DND-41 (cell line): ENCODE measurements at regions not wholly inside any gene's neighbourhood (a gene's known extent, or its start where the extent isn't known, plus 50 kb on each side); places are given as distances from the start of the nearest gene placed in this dataset.

ENCODE experiments used
- ATAC-seq: fragments of 200-7000 bp; cut with Tn5 transposase; 3 replicates; pipeline ENCODE4 v1.9.1; 2021; ENCODE audit warnings: low read depth; ENCODE audit not compliant: insufficient read depth
- DNase-seq: peaks from one replicate; pipeline ENCODE4 v3.0.0-alpha.2; 2020
- H2AFZ ChIP-seq: 2 replicates; pipeline ENCODE4 v1.6.0; 2012; ENCODE audit warnings: low read depth, low read length
- H3K27ac ChIP-seq: 2 replicates; pipeline ENCODE4 v1.5.1; 2012; ENCODE audit warnings: low read length, inconsistent platforms
- H3K27me3 ChIP-seq: fragments of 200-600 bp; sonication (generic); 2 replicates; pipeline ENCODE4 v1.6.0; 2012; ENCODE audit warnings: low read length, mild to moderate bottlenecking, inconsistent platforms; ENCODE audit not compliant: insufficient read depth, poor library complexity
- H3K36me3 ChIP-seq: 2 replicates; pipeline ENCODE4 v1.5.1; 2012; ENCODE audit warnings: low read length, inconsistent platforms; ENCODE audit not compliant: insufficient read depth
- H3K4me1 ChIP-seq: 2 replicates; pipeline ENCODE4 v1.5.1; 2012; ENCODE audit warnings: mild to moderate bottlenecking, low read length; ENCODE audit not compliant: insufficient read depth
- H3K4me2 ChIP-seq: 2 replicates; pipeline ENCODE4 v1.6.0; 2012; ENCODE audit warnings: mild to moderate bottlenecking, moderate library complexity, low read length, inconsistent platforms; ENCODE audit not compliant: insufficient read depth
- H3K4me3 ChIP-seq, 2 experiments: fragments of 200-600 bp in 1 of 2; shearing (Covaris generic) in 1 of 2; 2 replicates each; pipeline ENCODE4 v1.5.1; 2012 to 2016; ENCODE audit warnings: inconsistent platforms in 2 of 2, low read length in 2 of 2, mild to moderate bottlenecking in 2 of 2, low read depth in 1 of 2, moderate library complexity in 1 of 2
- H3K79me2 ChIP-seq: 2 replicates; pipeline ENCODE4 v1.6.0; 2012; ENCODE audit warnings: low read length, inconsistent platforms; ENCODE audit not compliant: insufficient read depth
- H3K9ac ChIP-seq: 2 replicates; pipeline ENCODE4 v1.6.0; 2012; ENCODE audit warnings: low read depth, mild to moderate bottlenecking, inconsistent platforms, low read length, moderate library complexity
- H3K9me3 ChIP-seq: 2 replicates; pipeline ENCODE4 v1.5.1; 2012; ENCODE audit warnings: low read length, moderate library complexity, mild to moderate bottlenecking, inconsistent platforms; ENCODE audit not compliant: insufficient read depth, severe bottlenecking
- H4K20me1 ChIP-seq: 2 replicates; pipeline ENCODE4 v1.6.0; 2012; ENCODE audit warnings: low read length; ENCODE audit not compliant: insufficient read depth
- EZH2 ChIP-seq: IDR thresholded peaks from 3 replicates; pipeline ENCODE4 v1.6.1; 2012; ENCODE audit warnings: borderline replicate concordance, low read depth, mild to moderate bottlenecking, moderate library complexity, low read length, inconsistent platforms; ENCODE audit not compliant: severe bottlenecking
- TF ChIP-seq, protein P1 (sequence below): IDR thresholded peaks from 2 replicates; pipeline ENCODE4 v1.5.1; 2012; ENCODE audit warnings: borderline replicate concordance, low read length, moderate library complexity, mild to moderate bottlenecking; ENCODE audit not compliant: poor library complexity, severe bottlenecking; ENCODE audit errors: extremely low read depth

DNA sequence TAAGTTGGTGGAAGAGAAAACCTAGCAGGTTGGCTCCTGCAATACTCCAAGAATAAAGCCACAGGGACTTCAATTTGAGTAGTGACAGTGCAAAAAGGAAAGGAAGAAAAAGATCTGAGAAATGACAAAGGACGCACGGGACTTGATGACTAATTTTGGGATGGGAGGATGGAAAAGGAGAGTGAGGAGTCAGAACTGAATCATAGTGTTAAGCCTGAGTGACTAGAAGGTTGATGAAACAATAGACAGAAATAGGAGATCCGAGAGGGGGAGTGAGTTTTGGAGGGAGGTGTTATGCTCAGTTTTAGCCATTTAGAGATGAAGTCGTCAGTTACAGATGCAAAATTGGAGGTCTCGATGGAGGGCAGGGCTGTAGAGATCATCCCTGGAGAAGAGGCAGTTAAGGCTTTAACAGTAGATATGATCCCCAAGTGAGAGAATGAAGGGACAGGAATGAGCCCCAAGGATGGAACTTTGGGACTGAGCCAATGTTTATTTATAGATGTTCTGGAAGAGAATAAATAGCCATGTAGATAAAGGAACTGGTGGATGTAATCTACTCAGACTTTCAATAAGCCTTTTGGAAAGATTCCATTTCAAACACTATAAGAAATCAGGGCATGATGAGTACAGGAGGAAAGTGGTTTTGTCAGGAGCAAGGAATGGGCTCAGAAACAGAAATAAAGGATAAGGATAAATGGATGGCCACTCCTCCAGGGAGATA, 108.9 kb upstream of the NCAM1 start:
- DNase-seq (no peak), ATAC-seq (no peak)
- Histone ChIP-seq H3K9me3 (no peaks in the 10 kb centered on the region), H3K36me3 (no peaks in the 10 kb centered on the region), H3K4me2 (no peak overlapping the region), H3K9ac (no peak overlapping the region), H3K4me3 (no peak overlapping the region), H2AFZ (no peak overlapping the region), H3K27ac (no peak overlapping the region), H3K27me3 (no peaks in the 10 kb centered on the region), H4K20me1 (no peaks in the 10 kb centered on the region), H3K4me1 (no peaks in the 10 kb centered on the region), H3K79me2 (no peaks in the 10 kb centered on the region)
- TF ChIP-seq, protein P1, sequence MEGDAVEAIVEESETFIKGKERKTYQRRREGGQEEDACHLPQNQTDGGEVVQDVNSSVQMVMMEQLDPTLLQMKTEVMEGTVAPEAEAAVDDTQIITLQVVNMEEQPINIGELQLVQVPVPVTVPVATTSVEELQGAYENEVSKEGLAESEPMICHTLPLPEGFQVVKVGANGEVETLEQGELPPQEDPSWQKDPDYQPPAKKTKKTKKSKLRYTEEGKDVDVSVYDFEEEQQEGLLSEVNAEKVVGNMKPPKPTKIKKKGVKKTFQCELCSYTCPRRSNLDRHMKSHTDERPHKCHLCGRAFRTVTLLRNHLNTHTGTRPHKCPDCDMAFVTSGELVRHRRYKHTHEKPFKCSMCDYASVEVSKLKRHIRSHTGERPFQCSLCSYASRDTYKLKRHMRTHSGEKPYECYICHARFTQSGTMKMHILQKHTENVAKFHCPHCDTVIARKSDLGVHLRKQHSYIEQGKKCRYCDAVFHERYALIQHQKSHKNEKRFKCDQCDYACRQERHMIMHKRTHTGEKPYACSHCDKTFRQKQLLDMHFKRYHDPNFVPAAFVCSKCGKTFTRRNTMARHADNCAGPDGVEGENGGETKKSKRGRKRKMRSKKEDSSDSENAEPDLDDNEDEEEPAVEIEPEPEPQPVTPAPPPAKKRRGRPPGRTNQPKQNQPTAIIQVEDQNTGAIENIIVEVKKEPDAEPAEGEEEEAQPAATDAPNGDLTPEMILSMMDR = no peak
- no peak for TF ChIP-seq EZH2

DNA sequence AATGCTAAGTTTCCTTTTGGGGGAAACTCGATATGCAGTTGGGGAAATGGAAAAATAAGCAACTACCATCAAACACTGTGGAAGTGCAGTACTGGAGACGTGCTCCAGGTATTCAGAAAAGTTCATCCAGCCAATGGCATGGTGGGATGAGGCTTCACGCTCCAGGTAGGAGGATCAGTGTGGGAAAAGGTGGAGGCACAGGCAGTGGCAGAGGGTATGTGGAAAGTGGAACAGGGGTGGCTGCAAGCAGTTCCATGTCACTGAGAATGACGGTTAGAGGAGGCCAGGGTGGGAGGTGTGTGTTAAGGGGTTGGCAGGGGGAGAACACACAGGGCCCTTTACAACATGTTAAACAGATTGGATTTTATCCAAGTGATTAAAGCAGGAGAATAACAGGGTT, 105.1 kb upstream of the NCAM1 start:
- DNase-seq (no peak), ATAC-seq (no peak)
- H3K4me1 ChIP-seq = no peaks in the 10 kb centered on the region
- H4K20me1 ChIP-seq = no peaks in the 10 kb centered on the region
- H3K4me2 ChIP-seq = no peak overlapping the region
- TF ChIP-seq, protein P1 = no peak
- TF ChIP-seq EZH2 = no peak
- H3K27ac ChIP-seq = no peak overlapping the region
- H3K79me2 ChIP-seq = no peaks in the 10 kb centered on the region
- H3K9me3 ChIP-seq = peaks cover 3% of the 10 kb centered on the region
- no peaks in the 10 kb centered on the region for H3K36me3 ChIP-seq
- no peaks in the 10 kb centered on the region for H3K27me3 ChIP-seq
- H3K4me3 ChIP-seq = no peak overlapping the region
- no peak overlapping the region for H2AFZ ChIP-seq
- no peak overlapping the region for H3K9ac ChIP-seq

DNA sequence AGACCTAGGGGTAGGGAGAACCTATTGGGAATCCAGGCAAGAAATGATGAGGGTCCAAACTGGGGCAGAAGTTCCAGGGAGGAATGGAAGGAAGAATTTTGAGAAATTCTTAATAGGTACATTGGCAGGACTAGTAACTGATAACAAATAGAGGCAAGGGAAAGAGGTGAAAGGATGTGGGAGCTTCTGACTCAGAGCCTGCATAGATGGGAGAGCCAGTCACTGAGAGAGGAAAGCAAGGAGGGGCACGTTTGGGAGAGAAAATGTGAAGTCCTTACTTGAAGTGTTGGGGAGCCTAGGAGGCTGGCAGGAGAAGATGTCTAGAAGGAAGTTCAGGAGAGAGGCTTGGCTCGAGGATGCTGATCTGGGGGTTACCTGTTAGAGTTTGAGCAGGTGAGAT, 104.6 kb upstream of the NCAM1 start:
- H3K36me3 ChIP-seq = no peaks in the 10 kb centered on the region
- no peaks in the 10 kb centered on the region for H3K79me2 ChIP-seq
- H3K4me1 ChIP-seq = no peaks in the 10 kb centered on the region
- ATAC-seq (no peak), DNase-seq (no peak)
- no peak overlapping the region for H2AFZ ChIP-seq
- H3K9ac ChIP-seq = no peak overlapping the region
- H4K20me1 ChIP-seq = no peaks in the 10 kb centered on the region
- H3K4me2 ChIP-seq = no peak overlapping the region
- no peak overlapping the region for H3K4me3 ChIP-seq
- peaks cover 7% of the 10 kb centered on the region for H3K9me3 ChIP-seq
- TF ChIP-seq, protein P1 = no peak
- no peaks in the 10 kb centered on the region for H3K27me3 ChIP-seq
- no peak overlapping the region for H3K27ac ChIP-seq
